ENCODE measurements at regions not wholly inside any gene's neighbourhood (a gene's known extent, or its start where the extent isn't known, plus 50 kb on each side); places are given as distances from the start of the nearest gene placed in this dataset.

DNA sequence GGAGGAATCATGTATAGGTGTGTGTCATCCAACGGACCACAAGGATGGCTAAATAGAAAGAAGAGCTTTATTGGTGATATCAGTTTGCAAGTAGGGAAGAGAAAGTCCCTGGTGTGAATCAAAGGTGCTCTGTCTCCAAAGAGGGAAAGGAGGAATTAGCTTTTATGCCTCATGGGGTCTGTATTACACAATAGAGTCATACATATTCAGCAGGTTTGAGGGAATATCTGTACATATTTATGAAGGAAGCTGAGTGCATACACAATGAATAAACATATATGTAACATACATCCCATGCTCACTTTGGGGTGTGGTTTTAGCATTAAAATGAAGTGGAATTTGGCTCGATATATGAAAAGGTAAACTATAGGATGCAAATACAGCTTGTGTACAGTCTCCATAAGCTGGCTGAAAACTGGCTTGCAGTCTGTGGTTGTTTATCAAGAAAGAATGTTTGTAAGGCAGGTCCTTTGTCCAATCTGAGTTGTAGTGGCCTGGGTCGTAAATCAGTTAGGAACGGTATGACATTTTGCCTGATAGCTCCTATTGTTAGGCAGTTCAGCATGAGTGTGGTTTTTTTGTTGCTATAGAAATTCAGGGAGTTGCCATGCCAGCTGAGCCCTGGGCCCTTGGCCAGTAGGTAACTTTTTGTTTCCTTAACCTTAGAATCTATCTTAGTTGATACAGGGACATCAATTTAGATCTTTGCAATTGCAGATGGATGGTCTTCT lies 198.0 kb upstream of the ZP4 start:
- no peak for DNase-seq (ENCODE audit: low read depth)
- no peak overlapping the region for H3K4me3 ChIP-seq (ENCODE audit: low read depth, low read length)
- TF ChIP-seq, protein P1, sequence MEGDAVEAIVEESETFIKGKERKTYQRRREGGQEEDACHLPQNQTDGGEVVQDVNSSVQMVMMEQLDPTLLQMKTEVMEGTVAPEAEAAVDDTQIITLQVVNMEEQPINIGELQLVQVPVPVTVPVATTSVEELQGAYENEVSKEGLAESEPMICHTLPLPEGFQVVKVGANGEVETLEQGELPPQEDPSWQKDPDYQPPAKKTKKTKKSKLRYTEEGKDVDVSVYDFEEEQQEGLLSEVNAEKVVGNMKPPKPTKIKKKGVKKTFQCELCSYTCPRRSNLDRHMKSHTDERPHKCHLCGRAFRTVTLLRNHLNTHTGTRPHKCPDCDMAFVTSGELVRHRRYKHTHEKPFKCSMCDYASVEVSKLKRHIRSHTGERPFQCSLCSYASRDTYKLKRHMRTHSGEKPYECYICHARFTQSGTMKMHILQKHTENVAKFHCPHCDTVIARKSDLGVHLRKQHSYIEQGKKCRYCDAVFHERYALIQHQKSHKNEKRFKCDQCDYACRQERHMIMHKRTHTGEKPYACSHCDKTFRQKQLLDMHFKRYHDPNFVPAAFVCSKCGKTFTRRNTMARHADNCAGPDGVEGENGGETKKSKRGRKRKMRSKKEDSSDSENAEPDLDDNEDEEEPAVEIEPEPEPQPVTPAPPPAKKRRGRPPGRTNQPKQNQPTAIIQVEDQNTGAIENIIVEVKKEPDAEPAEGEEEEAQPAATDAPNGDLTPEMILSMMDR (IDR thresholded peaks at IDR 0.05; ENCODE audit: insufficient read depth, low read depth, low read length, missing control alignments): no peak

DNA sequence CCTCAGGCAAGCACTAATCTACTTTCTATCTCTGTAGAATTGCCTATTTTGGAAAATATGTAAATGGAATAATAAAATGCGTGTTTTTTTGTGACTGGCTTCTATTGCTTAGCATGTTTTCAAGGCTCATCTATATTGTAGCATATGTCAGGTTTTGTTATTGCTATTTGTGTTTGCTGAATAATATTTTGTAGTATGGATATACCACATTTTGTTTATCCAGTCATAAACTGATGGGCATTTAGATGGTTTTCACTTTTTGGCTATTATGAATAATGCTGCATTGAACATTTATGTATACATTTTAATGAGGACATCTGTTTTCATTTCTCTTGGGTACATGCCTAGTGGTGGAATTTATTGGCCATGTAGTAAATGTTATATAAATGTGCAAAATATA lies 183.3 kb upstream of the ZP4 start:
- no peak for DNase-seq (ENCODE audit: low read depth)
- TF ChIP-seq, protein P1 (IDR thresholded peaks at IDR 0.05; ENCODE audit: insufficient read depth, low read depth, low read length, missing control alignments): no peak
- no peak overlapping the region for H3K4me3 ChIP-seq (ENCODE audit: low read depth, low read length)

DNA sequence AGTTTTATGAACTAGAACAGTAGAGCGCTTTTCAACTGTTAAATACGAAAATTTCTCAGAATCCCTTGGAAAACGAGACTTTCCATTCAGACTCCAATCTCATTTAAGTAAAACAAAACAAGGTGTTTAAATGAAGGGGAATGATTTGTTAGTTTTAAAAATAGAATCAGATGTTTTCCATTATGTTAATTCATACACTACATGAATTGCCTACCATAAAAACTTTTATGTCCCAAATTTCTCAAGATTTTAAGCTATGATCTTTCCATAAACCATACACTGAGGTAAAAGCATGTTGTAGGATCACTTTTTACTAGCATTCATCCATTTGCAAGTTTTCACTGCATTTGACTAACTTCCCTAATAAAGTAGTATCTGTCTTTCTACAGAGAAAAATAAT lies 180.3 kb upstream of the ZP4 start:
- no peak overlapping the region for H3K4me3 ChIP-seq (ENCODE audit: low read depth, low read length)
- no peak for DNase-seq (ENCODE audit: low read depth)
- TF ChIP-seq, protein P1 (IDR thresholded peaks at IDR 0.05; ENCODE audit: insufficient read depth, low read depth, low read length, missing control alignments): no peak

DNA sequence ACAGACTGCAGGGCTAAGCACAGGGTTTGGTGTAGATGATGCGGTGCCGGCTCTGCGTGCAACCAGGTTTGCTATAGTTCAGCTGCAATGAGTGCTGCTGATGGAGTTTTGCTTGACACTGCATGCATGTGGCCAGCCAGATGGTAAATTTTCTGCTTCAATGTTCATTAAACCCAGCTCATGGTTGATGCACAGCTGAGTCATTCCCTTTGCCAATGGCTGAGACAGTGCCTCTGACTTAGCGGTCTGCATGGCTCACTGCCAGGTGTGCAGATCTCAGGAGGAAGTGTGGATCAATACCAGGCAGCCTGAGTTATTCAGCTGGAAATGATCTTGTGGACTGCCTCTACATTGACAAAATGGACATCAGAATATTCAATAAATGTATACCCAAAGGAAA lies 172.7 kb upstream of the ZP4 start:
- no peak overlapping the region for H3K4me3 ChIP-seq (ENCODE audit: low read depth, low read length)
- TF ChIP-seq, protein P1 (IDR thresholded peaks at IDR 0.05; ENCODE audit: insufficient read depth, low read depth, low read length, missing control alignments): no peak
- DNase-seq (ENCODE audit: low read depth): peak; percentile 62

DNA sequence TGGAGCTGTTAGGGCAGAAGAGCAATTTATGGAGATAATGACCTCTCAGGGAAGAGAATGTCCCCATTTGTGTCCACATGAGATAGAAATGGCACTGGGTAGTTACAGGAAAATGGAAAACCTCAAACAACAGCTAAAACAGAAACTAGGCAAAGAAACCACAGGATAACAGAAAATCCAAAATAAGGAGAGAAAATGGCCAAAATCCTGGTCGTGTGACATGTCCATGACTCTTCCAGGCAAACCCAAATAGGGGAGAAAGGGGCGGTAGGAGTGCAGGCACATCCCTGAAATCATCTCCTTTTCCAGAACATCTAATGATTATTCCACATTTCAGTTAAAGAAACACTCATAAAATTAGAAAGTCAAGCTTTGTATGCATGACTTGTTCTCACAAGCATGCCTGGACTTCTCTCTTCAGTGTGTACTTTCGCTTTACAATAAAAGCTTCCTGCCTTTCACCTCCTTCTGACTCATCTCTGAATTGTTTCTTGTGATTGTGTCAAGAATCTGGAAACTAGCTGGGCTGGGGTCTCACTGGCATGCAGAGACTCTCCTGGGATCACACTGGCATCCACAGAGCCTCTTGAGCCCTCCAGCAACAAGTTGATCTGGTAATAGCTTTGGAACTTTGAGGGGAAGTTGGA lies 171.4 kb upstream of the ZP4 start:
- DNase-seq (ENCODE audit: low read depth): peak; percentile 45
- TF ChIP-seq, protein P1 (IDR thresholded peaks at IDR 0.05; ENCODE audit: insufficient read depth, low read depth, low read length, missing control alignments): no peak
- H3K4me3 ChIP-seq (ENCODE audit: low read depth, low read length): no peak overlapping the region

DNA sequence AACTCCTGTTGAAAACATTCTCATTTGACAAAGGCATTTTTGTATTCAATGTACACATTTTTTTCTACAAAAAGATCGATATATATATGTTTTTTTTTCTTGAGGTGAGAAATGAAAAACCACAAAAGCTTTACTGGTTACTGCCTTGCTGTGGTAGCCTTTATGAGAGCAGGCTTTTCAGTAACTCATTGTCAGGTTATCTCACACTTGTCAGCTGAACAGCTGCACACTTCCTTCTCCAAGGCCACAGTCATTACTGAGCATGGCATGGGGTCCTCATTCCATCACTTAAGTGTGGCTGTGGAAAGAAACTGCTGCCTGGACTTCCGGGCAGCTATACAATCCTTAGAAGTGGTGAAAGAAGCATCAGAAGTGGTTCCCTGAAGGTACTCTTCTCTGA lies 169.3 kb upstream of the ZP4 start:
- TF ChIP-seq, protein P1 (IDR thresholded peaks at IDR 0.05; ENCODE audit: insufficient read depth, low read depth, low read length, missing control alignments): no peak
- peak; percentile 55 for DNase-seq (ENCODE audit: low read depth)

More for the DNA sequence above, 169.3 kb upstream of the ZP4 start:
- H3K4me3 ChIP-seq (ENCODE audit: low read depth, low read length): no peak overlapping the region
